PC-3 (cell line): ENCODE measurements at regions not wholly inside any gene's neighbourhood (a gene's known extent, or its start where the extent isn't known, plus 50 kb on each side); places are given as distances from the start of the nearest gene placed in this dataset.

ENCODE experiments used
- ATAC-seq: fragments of 200-7000 bp; cut with Tn5 transposase; 2 replicates; pipeline ENCODE4 v1.9.1; 2020; ENCODE audit warnings: mild to moderate bottlenecking, moderate library complexity
- BruUV-seq: library from RNA; stranded (reverse); fragments of 400-500 nt; replicated peaks from 2 replicates; lab custom pipeline; 2021; lab: Mats Ljungman, UMichigan
- CTCF ChIA-PET: fragments of 300-600 bp; sonication (Branson Sonifier 250); formaldehyde crosslinking; loops from one replicate; lab custom pipeline; 2022; ENCODE audit warnings: antibody characterized with exemption; lab: Charles Lee
- POLR2A ChIA-PET: fragments of 300-600 bp; sonication (Branson Sonifier 250); formaldehyde crosslinking; loops from one replicate; lab custom pipeline; 2022; ENCODE audit warnings: antibody characterized with exemption; ENCODE audit not compliant: unreplicated experiment; lab: Charles Lee
- DNase-seq: peaks from one replicate; pipeline ENCODE4 v3.0.0-alpha.2; 2015
- H2AFZ ChIP-seq: fragments of 300-600 bp; sonication (generic); 2 replicates; pipeline ENCODE4 v1.6.0; 2016; ENCODE audit warnings: antibody characterized with exemption, low read length
- H3F3A ChIP-seq: fragments of 300-600 bp; sonication (generic); one replicate; pipeline ENCODE4 v1.6.0; 2017; ENCODE audit warnings: antibody characterized with exemption, low read length, control low read depth, mild to moderate bottlenecking; ENCODE audit not compliant: unreplicated experiment
- H3K27ac ChIP-seq: fragments of 300-600 bp; sonication (generic); 2 replicates; pipeline ENCODE4 v1.5.1; 2016; ENCODE audit warnings: mild to moderate bottlenecking, low read length
- H3K27me3 ChIP-seq: fragments of 300-600 bp; sonication (generic); 2 replicates; pipeline ENCODE4 v1.6.1; 2016; ENCODE audit warnings: low read length, mixed read lengths
- H3K36me3 ChIP-seq: fragments of 300-600 bp; sonication (generic); 2 replicates; pipeline ENCODE4 v1.6.1; 2016; ENCODE audit warnings: low read depth, mixed run types, low read length, mixed read lengths
- H3K4me1 ChIP-seq: fragments of 300-600 bp; sonication (generic); 2 replicates; pipeline ENCODE4 v1.5.1; 2016; ENCODE audit warnings: low read length; ENCODE audit not compliant: insufficient read depth
- H3K4me2 ChIP-seq: fragments of 300-600 bp; sonication (generic); 2 replicates; pipeline ENCODE4 v1.6.0; 2016; ENCODE audit warnings: low read length
- H3K4me3 ChIP-seq: fragments of 300-600 bp; sonication (generic); 2 replicates; pipeline ENCODE4 v1.5.1; 2016; ENCODE audit warnings: mild to moderate bottlenecking, low read length, mixed read lengths
- H3K79me2 ChIP-seq: fragments of 300-600 bp; sonication (generic); 2 replicates; pipeline ENCODE4 v1.6.1; 2017; ENCODE audit warnings: low read length, mixed read lengths
- H3K9ac ChIP-seq: fragments of 300-600 bp; sonication (generic); 2 replicates; pipeline ENCODE4 v1.6.0; 2016; ENCODE audit warnings: mild to moderate bottlenecking, low read length
- H3K9me2 ChIP-seq: fragments of 300-600 bp; sonication (generic); replicated peaks from 2 replicates; pipeline ENCODE4 v1.6.1; 2016; ENCODE audit warnings: mixed run types, low read length, mixed read lengths
- H3K9me3 ChIP-seq: fragments of 300-600 bp; sonication (generic); 2 replicates; pipeline ENCODE4 v1.6.1; 2016; ENCODE audit warnings: low read length, mixed read lengths
- H4K20me1 ChIP-seq: fragments of 300-600 bp; sonication (generic); 2 replicates; pipeline ENCODE4 v1.6.1; 2016; ENCODE audit warnings: low read length, mixed read lengths
- EZH2 ChIP-seq: fragments of 300-600 bp; sonication (generic); IDR thresholded peaks from one replicate; pipeline ENCODE4 v1.6.1; 2017; ENCODE audit warnings: antibody characterized with exemption, mild to moderate bottlenecking, low read length; ENCODE audit not compliant: unreplicated experiment
- EZH2phosphoT487 ChIP-seq: fragments of 300-600 bp; sonication (generic); IDR thresholded peaks from 2 replicates; pipeline ENCODE4 v1.6.1; 2018; ENCODE audit warnings: mild to moderate bottlenecking, antibody characterized with exemption, low read length, borderline replicate concordance
- intact Hi-C: fragments of 100-400 bp; cut with micrococcal nuclease; formaldehyde crosslinking; loops from 2 replicates; pipeline ENCODE4 v1.9.0; 2023
- TF ChIP-seq, protein P1 (sequence below): fragments of 300-600 bp; sonication (generic); conservative IDR thresholded peaks from 2 replicates; pipeline ENCODE4 v1.5.1; 2017; ENCODE audit warnings: antibody characterized with exemption, low read depth, mild to moderate bottlenecking, low read length

DNA sequence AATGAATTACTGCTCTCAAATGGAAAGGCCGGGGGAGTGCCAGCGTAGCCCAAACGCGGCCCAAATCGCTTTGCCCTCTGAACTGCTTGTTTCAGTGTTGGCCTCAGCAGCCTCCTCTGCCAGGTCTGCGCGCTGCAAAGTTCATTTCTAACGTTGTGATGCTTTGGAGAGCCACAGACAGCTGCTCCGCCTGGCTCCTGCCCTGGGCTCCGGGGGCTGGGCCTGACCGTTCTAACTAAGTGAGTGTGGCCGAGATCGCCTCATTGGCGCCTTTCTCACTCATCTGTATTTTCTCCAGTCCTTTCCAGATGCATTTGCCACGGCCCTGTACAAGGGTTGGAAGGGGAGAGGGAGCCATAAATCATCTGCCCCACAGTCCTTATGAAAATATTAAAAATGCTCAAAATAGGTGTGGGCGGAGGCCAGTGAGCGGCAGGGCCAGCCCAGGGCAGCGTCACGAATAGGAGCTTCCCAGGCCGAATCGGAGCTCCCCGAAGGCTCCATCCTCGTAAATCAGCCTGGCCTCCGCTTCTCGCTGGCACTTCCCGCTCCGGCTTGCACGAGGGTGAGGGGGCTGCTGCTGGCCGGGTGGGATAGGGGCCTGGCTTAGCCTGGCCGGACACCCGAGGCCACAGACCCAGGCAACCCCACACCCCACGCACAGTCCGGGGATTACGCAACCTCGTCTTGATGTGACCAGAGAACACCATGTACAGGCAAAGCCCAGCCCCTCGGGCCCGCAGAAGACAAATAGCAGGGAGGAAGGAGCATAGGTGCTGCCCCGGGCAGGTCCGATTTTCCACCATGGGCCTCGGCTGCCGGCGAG lies 196.6 kb upstream of the DIO3 start:
- TF ChIP-seq, protein P1, sequence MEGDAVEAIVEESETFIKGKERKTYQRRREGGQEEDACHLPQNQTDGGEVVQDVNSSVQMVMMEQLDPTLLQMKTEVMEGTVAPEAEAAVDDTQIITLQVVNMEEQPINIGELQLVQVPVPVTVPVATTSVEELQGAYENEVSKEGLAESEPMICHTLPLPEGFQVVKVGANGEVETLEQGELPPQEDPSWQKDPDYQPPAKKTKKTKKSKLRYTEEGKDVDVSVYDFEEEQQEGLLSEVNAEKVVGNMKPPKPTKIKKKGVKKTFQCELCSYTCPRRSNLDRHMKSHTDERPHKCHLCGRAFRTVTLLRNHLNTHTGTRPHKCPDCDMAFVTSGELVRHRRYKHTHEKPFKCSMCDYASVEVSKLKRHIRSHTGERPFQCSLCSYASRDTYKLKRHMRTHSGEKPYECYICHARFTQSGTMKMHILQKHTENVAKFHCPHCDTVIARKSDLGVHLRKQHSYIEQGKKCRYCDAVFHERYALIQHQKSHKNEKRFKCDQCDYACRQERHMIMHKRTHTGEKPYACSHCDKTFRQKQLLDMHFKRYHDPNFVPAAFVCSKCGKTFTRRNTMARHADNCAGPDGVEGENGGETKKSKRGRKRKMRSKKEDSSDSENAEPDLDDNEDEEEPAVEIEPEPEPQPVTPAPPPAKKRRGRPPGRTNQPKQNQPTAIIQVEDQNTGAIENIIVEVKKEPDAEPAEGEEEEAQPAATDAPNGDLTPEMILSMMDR = no peak
- TF ChIP-seq EZH2phosphoT487 (no peak), EZH2 (no peak)
- no peak overlapping the region for H3K9ac ChIP-seq
- no TSS peak for BruUV-seq
- no peaks in the 10 kb centered on the region for H3K9me3 ChIP-seq
- H3K36me3 ChIP-seq = no peaks in the 10 kb centered on the region
- no peaks in the 10 kb centered on the region for H3K4me1 ChIP-seq
- H3F3A ChIP-seq = no peaks in the 10 kb centered on the region
- DNase-seq = no peak
- no peak overlapping the region for H3K4me3 ChIP-seq
- no peak overlapping the region for H3K4me2 ChIP-seq
- ATAC-seq = no peak
- H2AFZ ChIP-seq = no peak overlapping the region
- intact Hi-C loops = no loop called here
- ChIA-PET CTCF (no interaction called here), POLR2A (no interaction called here)
- 0 out of 2 replicates have a peak, but pooled peaks cover 3% of the 10 kb centered on the region for H3K9me2 ChIP-seq
- no peaks in the 10 kb centered on the region for H3K79me2 ChIP-seq
- no peaks in the 10 kb centered on the region for H4K20me1 ChIP-seq
- no peaks in the 10 kb centered on the region for H3K27me3 ChIP-seq
- H3K27ac ChIP-seq = no peak overlapping the region

DNA sequence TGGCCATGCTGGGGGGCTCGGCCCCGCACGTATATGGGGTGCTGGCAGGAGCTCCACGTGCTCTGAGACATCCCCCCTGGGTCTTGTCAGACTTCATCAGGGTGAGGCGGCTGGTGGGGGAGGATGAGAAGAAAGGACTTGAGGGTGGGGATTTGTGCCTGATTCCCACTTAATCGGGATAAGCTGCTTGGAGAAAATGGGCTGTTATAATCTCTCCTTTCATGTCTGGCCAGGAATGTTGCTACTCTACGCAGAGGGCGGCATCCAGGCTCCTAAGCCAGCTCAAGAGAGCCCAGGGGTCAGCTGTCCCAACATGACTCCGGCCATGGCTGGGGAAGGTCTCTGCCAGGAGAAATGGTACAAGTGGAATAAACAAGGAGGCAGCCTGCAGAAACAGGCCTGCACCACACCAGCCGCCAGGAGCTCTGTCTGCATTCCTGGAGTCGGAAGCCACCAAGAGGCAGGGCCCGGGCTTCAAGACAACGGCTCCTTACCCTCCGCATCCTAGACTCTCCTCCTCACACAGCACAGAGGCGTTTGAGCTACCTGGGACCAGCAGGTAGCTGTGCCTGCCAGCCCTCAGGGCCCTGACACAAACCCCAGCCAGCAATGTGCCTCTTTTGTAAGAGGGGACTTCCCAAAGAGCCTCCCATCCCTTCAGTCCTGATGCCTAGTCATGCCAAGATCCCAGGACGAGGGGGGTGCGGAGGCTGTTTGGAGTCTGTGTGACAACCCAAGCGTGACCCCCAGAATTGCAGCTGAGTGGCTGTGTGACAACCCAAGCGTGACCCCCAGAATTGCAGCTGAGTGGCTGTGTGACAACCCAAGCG lies 195.8 kb upstream of the DIO3 start:
- Histone ChIP-seq H3K4me3 (no peak overlapping the region), H3K9ac (no peak overlapping the region), H3K9me3 (no peaks in the 10 kb centered on the region), H3K9me2 (0 out of 2 replicates have a peak, but pooled peaks cover 3% of the 10 kb centered on the region), H3K4me2 (no peak overlapping the region), H3K36me3 (no peaks in the 10 kb centered on the region), H3K4me1 (no peaks in the 10 kb centered on the region), H3K79me2 (no peaks in the 10 kb centered on the region), H3K27ac (no peak overlapping the region), H3K27me3 (no peaks in the 10 kb centered on the region), H2AFZ (no peak overlapping the region), H3F3A (no peaks in the 10 kb centered on the region), H4K20me1 (no peaks in the 10 kb centered on the region)
- ChIA-PET POLR2A (interaction anchor here (0.7 kb wide), 1 partner anchor 83 kb away, joined by 15 read pairs; no protein-coding TSS in a partner anchor), CTCF (no interaction called here)
- no TSS peak for BruUV-seq
- intact Hi-C loops = no loop called here
- no peak for DNase-seq
- no peak for TF ChIP-seq EZH2
- no peak for ATAC-seq

DNA sequence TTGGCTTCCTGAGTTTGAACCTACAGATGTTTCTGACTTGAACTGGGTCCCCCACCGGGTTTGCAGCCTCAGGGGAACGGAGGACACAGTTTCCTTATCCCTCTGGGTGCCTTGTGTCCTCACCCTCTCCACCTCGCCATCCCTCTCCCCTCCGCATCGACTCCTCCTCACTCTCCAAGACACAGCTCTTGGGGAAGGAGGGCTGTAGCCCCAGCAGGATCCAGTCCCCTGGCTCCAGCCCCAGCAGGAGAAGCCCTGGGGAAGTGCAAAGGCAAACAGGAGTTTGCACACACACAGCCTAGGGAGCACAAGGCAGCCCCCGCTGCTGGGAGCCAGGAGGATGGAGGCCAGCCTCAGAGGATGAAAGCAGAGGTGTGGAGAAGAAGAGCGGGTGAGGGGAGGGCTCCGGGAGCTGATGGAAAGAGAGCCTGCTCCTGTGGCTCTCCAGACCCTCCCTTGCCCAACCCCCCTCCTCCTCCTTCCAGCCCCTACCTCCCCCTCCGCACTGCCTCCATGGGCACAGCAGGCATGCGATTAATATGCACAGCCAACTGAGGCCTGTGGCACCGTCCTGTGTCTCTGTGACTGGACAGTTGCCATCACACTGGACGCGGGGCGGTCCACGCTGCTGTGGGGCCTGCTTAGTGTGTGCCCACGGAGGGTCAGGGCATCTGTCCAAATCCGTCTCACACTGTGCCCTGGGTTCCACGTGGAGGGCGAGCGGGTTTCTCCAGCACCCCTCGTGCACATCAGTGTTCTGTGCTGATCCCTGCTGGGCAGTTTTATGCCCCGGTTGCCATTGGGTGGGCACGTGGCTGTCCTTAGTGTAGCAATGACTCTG lies 193.7 kb upstream of the DIO3 start:
- no peak for ATAC-seq

More for the DNA sequence above, 193.7 kb upstream of the DIO3 start:
- CTCF ChIA-PET = no interaction called here
- no peak for DNase-seq
- Histone ChIP-seq H4K20me1 (no peaks in the 10 kb centered on the region), H3K9ac (no peak overlapping the region), H3K9me2 (0 out of 2 replicates have a peak, but pooled peaks cover 3% of the 10 kb centered on the region), H3K36me3 (no peaks in the 10 kb centered on the region), H3K4me3 (no peak overlapping the region), H3K27ac (no peak overlapping the region), H3K27me3 (no peaks in the 10 kb centered on the region), H3K4me1 (no peaks in the 10 kb centered on the region), H3K4me2 (no peak overlapping the region), H3K79me2 (no peaks in the 10 kb centered on the region), H3K9me3 (no peaks in the 10 kb centered on the region), H2AFZ (no peak overlapping the region), H3F3A (no peaks in the 10 kb centered on the region)
- TF ChIP-seq, protein P1 = no peak
- TF ChIP-seq EZH2phosphoT487 = no peak
- TF ChIP-seq EZH2 = no peak
- no TSS peak for BruUV-seq
- intact Hi-C loops = no loop called here
- POLR2A ChIA-PET = no interaction called here
